Choroid plexus epithelial cell (primary cell): ENCODE measurements at regions not wholly inside any gene's neighbourhood (a gene's known extent, or its start where the extent isn't known, plus 50 kb on each side); places are given as distances from the start of the nearest gene placed in this dataset.

ENCODE experiments used
- DNase-seq: peaks from one replicate; pipeline ENCODE4 v3.0.0-alpha.2; 2010; ENCODE audit warnings: low read depth
- H3K4me3 ChIP-seq: 2 replicates; pipeline ENCODE4 v1.5.1; 2011; ENCODE audit warnings: low read depth, mild to moderate bottlenecking, control low read depth, low read length, moderate library complexity
- TF ChIP-seq, protein P1 (sequence below): conservative IDR thresholded peaks from 2 replicates; pipeline ENCODE4 v1.5.1; 2011; ENCODE audit warnings: low read depth, mild to moderate bottlenecking, control low read depth, inconsistent platforms, low read length, moderate library complexity

DNA sequence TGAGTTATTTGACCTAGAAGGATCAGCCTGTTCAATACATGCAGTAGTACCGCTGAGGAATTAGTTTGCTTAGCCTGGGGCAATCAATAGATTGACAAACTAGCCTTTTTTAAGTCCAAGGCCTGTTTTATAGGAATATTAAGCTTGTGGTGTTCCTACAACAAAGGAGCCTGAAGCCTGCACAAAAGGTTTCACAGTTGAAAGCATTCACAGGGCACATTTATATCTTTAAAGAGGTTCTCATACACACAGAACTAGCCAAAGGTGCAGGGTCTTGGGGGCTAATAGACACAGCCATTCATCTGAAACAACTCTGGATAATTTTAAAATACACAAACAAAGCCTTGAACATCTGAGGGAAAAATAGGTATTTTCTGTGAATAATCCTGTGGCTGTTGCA lies 160.3 kb downstream of the RPS29 start:
- no peak overlapping the region for H3K4me3 ChIP-seq
- DNase-seq, result no peak
- TF ChIP-seq, protein P1, sequence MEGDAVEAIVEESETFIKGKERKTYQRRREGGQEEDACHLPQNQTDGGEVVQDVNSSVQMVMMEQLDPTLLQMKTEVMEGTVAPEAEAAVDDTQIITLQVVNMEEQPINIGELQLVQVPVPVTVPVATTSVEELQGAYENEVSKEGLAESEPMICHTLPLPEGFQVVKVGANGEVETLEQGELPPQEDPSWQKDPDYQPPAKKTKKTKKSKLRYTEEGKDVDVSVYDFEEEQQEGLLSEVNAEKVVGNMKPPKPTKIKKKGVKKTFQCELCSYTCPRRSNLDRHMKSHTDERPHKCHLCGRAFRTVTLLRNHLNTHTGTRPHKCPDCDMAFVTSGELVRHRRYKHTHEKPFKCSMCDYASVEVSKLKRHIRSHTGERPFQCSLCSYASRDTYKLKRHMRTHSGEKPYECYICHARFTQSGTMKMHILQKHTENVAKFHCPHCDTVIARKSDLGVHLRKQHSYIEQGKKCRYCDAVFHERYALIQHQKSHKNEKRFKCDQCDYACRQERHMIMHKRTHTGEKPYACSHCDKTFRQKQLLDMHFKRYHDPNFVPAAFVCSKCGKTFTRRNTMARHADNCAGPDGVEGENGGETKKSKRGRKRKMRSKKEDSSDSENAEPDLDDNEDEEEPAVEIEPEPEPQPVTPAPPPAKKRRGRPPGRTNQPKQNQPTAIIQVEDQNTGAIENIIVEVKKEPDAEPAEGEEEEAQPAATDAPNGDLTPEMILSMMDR, result no peak

DNA sequence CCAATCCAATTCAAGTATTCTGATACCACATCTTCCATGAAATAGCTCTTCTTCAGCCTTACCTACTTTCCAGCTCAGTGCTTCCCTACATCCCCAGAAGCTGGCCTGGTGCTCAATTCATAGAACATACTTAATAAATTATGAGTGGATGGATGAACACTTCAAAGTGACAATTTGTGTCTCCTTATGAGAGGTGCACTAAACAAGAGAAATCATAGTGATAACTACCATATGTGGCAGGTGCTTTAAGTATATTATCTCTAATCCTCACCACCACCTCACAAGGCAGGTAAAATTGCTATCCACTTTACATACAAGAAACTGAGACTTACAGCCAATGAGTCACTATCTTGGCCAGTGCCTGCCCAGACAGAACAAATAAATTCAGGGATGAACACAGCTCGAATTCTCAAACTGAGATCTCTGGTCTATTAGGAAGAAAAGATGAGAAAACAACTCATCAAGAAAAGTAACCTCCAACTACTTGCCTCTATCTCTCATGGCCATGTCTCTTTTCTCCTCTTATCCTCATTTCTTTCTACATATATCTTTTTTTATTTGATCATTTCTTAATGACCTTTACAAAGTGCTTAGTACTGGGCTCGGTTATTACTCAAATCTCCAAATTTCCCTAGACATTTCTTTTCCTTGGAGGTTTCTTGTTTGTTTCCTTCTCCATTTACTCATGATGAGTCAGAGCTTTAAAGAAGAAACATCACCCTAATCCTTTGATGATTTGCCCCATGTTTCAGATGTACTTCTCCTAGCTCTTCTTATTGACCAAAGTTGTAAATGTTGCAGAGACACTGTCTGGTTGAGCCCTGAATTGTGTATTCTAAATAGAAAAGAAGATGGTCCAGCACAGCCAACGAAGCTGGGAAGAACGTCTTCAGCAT lies 161.5 kb downstream of the RPS29 start:
- no peak for DNase-seq
- TF ChIP-seq, protein P1, result no peak
- no peak overlapping the region for H3K4me3 ChIP-seq

DNA sequence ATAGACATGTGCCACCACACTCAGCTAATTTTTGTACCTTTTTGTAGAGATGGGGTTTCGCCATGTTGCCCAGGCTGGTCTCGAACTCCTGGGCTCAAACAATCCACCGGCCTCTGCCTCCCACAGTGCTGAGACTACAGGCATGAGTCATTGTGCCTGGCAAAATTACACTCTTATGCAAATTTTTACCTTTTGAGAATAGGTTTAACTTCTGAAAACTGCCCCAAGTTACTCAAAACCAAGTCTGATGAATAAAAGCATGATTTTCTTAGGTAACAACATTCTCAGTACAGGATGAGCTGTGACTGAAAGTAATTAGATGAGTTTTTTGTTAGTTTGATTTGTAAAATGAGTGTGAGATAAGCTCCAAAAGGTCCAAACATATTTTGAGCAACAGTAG lies 166.0 kb downstream of the RPS29 start:
- H3K4me3 ChIP-seq, result no peak overlapping the region
- no peak for DNase-seq
- TF ChIP-seq, protein P1, result no peak

DNA sequence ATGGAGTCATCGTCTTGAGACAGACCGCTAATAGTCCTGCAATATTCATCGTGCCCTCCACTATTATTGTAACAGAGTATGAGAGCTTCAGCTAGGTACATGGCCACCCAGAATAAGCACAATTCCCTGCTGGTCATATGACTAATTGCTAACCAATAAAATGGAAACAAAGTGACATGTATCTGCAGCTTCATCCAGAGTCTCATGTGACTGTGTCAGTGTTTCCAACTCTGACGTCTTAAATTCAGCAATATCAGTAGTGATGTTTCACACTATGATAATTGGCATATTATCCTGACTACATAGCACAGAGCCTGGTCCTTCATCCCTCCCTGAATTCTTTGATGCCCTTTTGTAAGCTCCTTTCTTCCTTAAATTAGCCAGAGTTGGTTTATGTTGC lies 167.4 kb downstream of the RPS29 start:
- TF ChIP-seq, protein P1, result no peak
- no peak for DNase-seq
- H3K4me3 ChIP-seq, result no peak overlapping the region

DNA sequence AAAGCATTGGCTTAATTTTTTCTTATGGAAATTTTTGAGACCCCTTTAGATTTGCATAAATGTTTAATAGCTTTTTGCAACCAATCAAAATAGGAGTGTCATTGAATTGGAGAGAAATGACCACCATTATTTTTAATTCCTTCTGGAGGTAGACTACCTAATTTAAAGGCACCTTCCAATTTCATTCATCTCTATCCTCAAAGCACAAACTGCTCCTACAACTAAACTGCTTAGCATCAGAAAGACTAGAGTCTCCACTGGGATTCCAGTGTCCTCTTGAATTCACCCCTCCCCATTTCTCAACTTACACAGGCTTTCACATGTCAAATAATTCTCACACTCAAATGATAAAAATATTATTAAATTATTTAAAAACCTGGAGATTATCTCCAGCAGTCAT lies 168.4 kb downstream of the RPS29 start:
- DNase-seq, result no peak
- no peak overlapping the region for H3K4me3 ChIP-seq
- TF ChIP-seq, protein P1, result no peak

DNA sequence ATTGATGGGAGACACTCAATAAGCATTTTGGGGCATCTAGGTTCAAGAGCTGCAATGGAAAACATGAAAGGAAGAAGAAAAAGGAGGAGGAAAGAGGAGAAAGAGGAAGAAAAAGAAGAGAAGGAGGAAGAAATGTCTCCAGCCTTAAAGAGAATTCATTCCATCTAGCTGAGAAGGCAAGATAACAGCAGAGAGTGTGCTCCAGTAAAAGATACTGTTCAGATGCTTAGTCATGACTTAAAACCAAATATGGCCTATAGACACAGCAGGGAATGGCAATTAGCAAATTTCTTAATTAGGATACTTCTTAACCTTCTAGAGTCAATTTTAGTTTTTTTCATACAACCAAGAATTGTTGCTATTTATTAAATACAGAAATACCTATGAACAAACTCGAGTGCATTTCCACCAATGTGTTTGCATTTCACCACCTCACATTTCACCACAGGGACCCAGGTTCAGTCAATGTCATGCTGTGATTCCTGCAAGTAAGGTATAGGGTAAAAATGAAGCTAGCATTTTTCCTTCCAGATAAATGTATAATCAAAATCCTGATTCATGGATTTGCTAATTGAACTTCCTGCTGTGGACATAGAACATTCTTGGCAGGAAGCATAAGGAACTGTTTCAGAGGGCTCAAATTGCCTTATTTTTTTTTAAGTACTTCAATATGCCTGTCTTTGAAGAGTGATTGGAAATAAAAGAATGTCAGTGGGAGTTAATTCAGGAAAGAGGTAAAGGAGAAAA lies 177.8 kb downstream of the RPS29 start:
- DNase-seq, result peak; percentile 38
- TF ChIP-seq, protein P1, result no peak
- no peak overlapping the region for H3K4me3 ChIP-seq
